Mesenchymal stem cell (in vitro differentiated cells and primary cell): ENCODE measurements at regions not wholly inside any gene's neighbourhood (a gene's known extent, or its start where the extent isn't known, plus 50 kb on each side); places are given as distances from the start of the nearest gene placed in this dataset.

Experiments used
- DNase-seq: peaks from one replicate; pipeline ENCODE4 v3.0.0-alpha.2; 2013
- H2AFZ ChIP-seq: one replicate; pipeline ENCODE4 v1.6.1; 2013; ENCODE audit warnings: low read depth, mild to moderate bottlenecking, control low read depth, inconsistent platforms, low read length, moderate library complexity
- H2AK5ac ChIP-seq: 2 replicates; pipeline ENCODE4 v1.6.1; 2013; ENCODE audit warnings: low read length, moderate library complexity, mild to moderate bottlenecking, inconsistent platforms; ENCODE audit not compliant: severe bottlenecking
- H2BK120ac ChIP-seq: one replicate; pipeline ENCODE4 v1.6.1; 2013; ENCODE audit warnings: low read depth, mild to moderate bottlenecking, inconsistent platforms, low read length, moderate library complexity
- H2BK12ac ChIP-seq, 2 experiments: one replicate each; pipeline ENCODE4 v1.6.1; 2013; ENCODE audit warnings: inconsistent platforms in 2 of 2, low read length in 2 of 2, mild to moderate bottlenecking in 2 of 2, moderate library complexity in 2 of 2, control low read depth in 1 of 2
- H2BK15ac ChIP-seq: one replicate; pipeline ENCODE4 v1.6.1; 2013; ENCODE audit warnings: mild to moderate bottlenecking, low read depth, inconsistent platforms; ENCODE audit not compliant: poor library complexity, severe bottlenecking
- H2BK5ac ChIP-seq: 2 replicates; pipeline ENCODE4 v1.6.1; 2013; ENCODE audit warnings: low read depth, mild to moderate bottlenecking, low read length, control low read depth, inconsistent platforms; ENCODE audit not compliant: poor library complexity, severe bottlenecking
- H3K14ac ChIP-seq, 2 experiments: one replicate each; pipeline ENCODE4 v1.6.1; 2013; ENCODE audit warnings: inconsistent platforms in 2 of 2, low read length in 2 of 2, control low read depth in 1 of 2, mild to moderate bottlenecking in 1 of 2, moderate library complexity in 1 of 2
- H3K18ac ChIP-seq, 2 experiments: one replicate each; pipeline ENCODE4 v1.6.1; 2013; ENCODE audit warnings: inconsistent platforms in 2 of 2, low read length in 2 of 2, control low read depth in 1 of 2, low read depth in 1 of 2, mild to moderate bottlenecking in 1 of 2
- H3K23ac ChIP-seq, 2 experiments: one replicate each; pipeline ENCODE4 v1.6.1; 2013; ENCODE audit warnings: inconsistent platforms in 2 of 2, low read length in 2 of 2, mild to moderate bottlenecking in 2 of 2, moderate library complexity in 2 of 2, control low read depth in 1 of 2
- H3K27ac ChIP-seq: 2 replicates; pipeline ENCODE4 v1.5.1; 2013; ENCODE audit warnings: mild to moderate bottlenecking, moderate library complexity, low read length, control low read depth, inconsistent platforms; ENCODE audit not compliant: poor library complexity, severe bottlenecking
- H3K27me3 ChIP-seq, 2 experiments: 2 replicates each; pipeline versions ENCODE4 v1.6.1 to v1.7.0; 2013; ENCODE audit warnings: low read length in 2 of 2, mild to moderate bottlenecking in 2 of 2, moderate library complexity in 2 of 2, control low read depth in 1 of 2, inconsistent platforms in 1 of 2; ENCODE audit not compliant: control insufficient read depth in 1 of 2, insufficient read depth in 1 of 2
- H3K36me3 ChIP-seq, 2 experiments: 2 replicates each; pipeline versions ENCODE4 v1.6.1 to v1.7.0; 2013; ENCODE audit warnings: low read length in 2 of 2, control low read depth in 1 of 2, inconsistent platforms in 1 of 2, low read depth in 1 of 2, mild to moderate bottlenecking in 1 of 2; ENCODE audit not compliant: insufficient read depth in 2 of 2, control insufficient read depth in 1 of 2
- H3K4ac ChIP-seq, 2 experiments: one replicate each; pipeline ENCODE4 v1.6.1; 2013; ENCODE audit warnings: inconsistent platforms in 2 of 2, low read length in 2 of 2, mild to moderate bottlenecking in 2 of 2, moderate library complexity in 2 of 2, control low read depth in 1 of 2, low read depth in 1 of 2
- H3K4me1 ChIP-seq: 2 replicates; pipeline ENCODE4 v1.6.1; 2013; ENCODE audit warnings: low read depth, low read length, control low read depth; ENCODE audit not compliant: control insufficient read depth, insufficient read depth
- H3K4me2 ChIP-seq: 2 replicates; pipeline ENCODE4 v1.6.1; 2013; ENCODE audit warnings: low read length, mild to moderate bottlenecking, inconsistent platforms; ENCODE audit not compliant: poor library complexity, severe bottlenecking
- H3K4me3 ChIP-seq, 2 experiments: 2 replicates each; pipeline versions ENCODE4 v1.5.1 to v1.7.0; 2013; ENCODE audit warnings: low read length in 2 of 2, mild to moderate bottlenecking in 2 of 2, control low read depth in 1 of 2, low read depth in 1 of 2; ENCODE audit not compliant: insufficient read depth in 1 of 2
- H3K79me1 ChIP-seq: replicated peaks from 2 replicates; pipeline ENCODE4 v1.6.1; 2013; ENCODE audit warnings: mild to moderate bottlenecking, control low read depth, low read length, inconsistent platforms; ENCODE audit not compliant: poor library complexity, severe bottlenecking
- H3K9ac ChIP-seq: 2 replicates; pipeline ENCODE4 v1.7.0; 2013; ENCODE audit warnings: mild to moderate bottlenecking, low read length, moderate library complexity
- H3K9me3 ChIP-seq: 2 replicates; pipeline ENCODE4 v1.7.0; 2013; ENCODE audit warnings: mild to moderate bottlenecking, low read length; ENCODE audit not compliant: control insufficient read depth
- H4K8ac ChIP-seq: one replicate; pipeline ENCODE4 v1.6.1; 2013; ENCODE audit warnings: inconsistent platforms, mild to moderate bottlenecking, low read length, moderate library complexity
- H4K91ac ChIP-seq: one replicate; pipeline ENCODE4 v1.6.1; 2013; ENCODE audit warnings: mild to moderate bottlenecking, low read length, inconsistent platforms
- WGBS: methylation state at CpG from one replicate; pipeline ENCODE4 v1.1.7; 2013; ENCODE audit warnings: mixed read lengths; 5-methylcytosine and 5-hydroxymethylcytosine counted together

DNA sequence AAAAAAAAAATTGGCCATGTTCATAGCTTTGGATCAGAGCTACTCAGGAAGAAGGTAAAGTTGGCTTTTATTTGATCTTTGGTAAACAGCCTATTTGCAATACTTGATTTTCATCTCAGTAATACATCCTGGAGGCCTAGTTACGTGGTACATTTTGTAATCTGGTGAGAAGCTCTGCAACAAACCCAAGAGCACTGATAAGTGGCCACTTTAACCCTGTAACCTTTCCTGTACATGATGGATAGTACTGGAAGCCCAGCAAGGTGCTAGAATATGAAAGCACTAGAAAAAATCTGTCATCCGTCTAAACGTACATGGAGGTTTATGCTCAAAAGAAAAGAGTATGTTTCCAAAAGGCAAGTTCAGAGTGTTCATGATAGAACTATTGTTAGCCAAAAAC is 88.3 kb upstream of the BMP2K start:
- Histone ChIP-seq H3K4me3 (no peak overlapping the region), H3K4me1 (no peaks in the 10 kb centered on the region), H3K4me2 (no peak overlapping the region), H2AK5ac (peak overlapping the region; percentile 77), H3K27me3 (no peaks in the 10 kb centered on the region), H2BK15ac (no peak overlapping the region), H3K79me1 (no peaks in the 10 kb centered on the region), H3K18ac (no peak overlapping the region), H3K14ac (no peak overlapping the region), H3K4ac (no peak overlapping the region), H2BK120ac (no peak overlapping the region), H3K9me3 (no peaks in the 10 kb centered on the region), H4K91ac (no peak overlapping the region), H2BK5ac (no peak overlapping the region), H3K27ac (no peak overlapping the region), H2AFZ (no peak overlapping the region), H3K9ac (no peak overlapping the region), H3K23ac (no peak overlapping the region), H2BK12ac (no peak overlapping the region), H4K8ac (no peak overlapping the region), H3K36me3 (no peaks in the 10 kb centered on the region)
- no peak for DNase-seq
- WGBS, result 87% methylated on average over 1 of the region's 3 CpGs

DNA sequence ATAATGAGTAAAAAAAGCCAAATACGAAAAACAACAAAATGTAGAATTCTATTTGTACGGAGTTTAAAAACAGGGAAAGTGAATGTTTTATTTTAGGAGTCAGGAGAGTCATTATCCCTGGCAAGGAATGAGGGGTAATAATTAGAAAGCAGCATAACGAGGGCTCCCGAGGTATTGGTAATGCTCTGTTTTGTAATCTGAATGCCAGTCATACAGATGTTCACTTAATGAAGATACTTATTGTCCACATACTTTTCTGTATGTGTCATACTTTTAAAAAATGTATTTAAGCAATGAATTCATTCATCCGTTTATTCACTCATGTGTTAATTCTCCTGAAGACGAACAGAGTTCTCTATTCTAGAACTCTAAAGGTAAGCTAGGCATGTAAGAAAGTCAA is 87.8 kb upstream of the BMP2K start:
- H2AK5ac ChIP-seq, result no peak overlapping the region
- 88% methylated on average over 4 of the region's 6 CpGs for WGBS
- H3K9me3 ChIP-seq, result no peaks in the 10 kb centered on the region
- H4K8ac ChIP-seq, result no peak overlapping the region
- no peak overlapping the region for H3K14ac ChIP-seq
- no peak overlapping the region for H3K23ac ChIP-seq
- H3K79me1 ChIP-seq, result no peaks in the 10 kb centered on the region
- no peak overlapping the region for H3K4me3 ChIP-seq
- H2BK120ac ChIP-seq, result no peak overlapping the region
- no peak overlapping the region for H3K18ac ChIP-seq
- H3K27me3 ChIP-seq, result no peaks in the 10 kb centered on the region
- H3K4me1 ChIP-seq, result no peaks in the 10 kb centered on the region
- H2AFZ ChIP-seq, result no peak overlapping the region
- no peak overlapping the region for H3K9ac ChIP-seq
- no peak for DNase-seq
- H3K4ac ChIP-seq, result no peak overlapping the region
- peak overlapping the region; percentile 69 for H3K27ac ChIP-seq
- no peaks in the 10 kb centered on the region for H3K36me3 ChIP-seq
- H2BK15ac ChIP-seq, result no peak overlapping the region
- H3K4me2 ChIP-seq, result no peak overlapping the region
- H2BK5ac ChIP-seq, result no peak overlapping the region
- no peak overlapping the region for H4K91ac ChIP-seq
- H2BK12ac ChIP-seq, result no peak overlapping the region

DNA sequence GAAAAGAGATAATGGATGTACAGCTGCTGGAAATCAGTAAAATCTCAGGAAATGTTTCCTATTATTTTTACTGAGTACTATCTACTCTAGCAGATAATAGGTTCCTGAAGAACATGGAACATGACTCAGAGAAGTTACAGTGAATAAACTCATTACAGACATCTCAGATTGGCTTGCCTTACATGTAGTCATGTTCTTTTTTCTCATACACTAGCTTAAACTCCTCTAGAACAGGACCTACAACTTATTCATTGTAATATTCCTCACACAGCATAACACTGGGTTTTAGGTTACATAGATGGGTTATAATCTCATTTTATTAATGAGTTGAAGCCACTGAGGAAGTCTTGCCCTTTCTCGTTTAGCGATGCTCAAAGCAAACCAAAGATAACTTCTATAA is 86.9 kb upstream of the BMP2K start:
- no peak overlapping the region for H3K4me3 ChIP-seq
- H3K79me1 ChIP-seq, result no peaks in the 10 kb centered on the region
- no peak overlapping the region for H2AK5ac ChIP-seq
- no peak overlapping the region for H2BK15ac ChIP-seq
- H3K27me3 ChIP-seq, result no peaks in the 10 kb centered on the region
- H3K4me2 ChIP-seq, result no peak overlapping the region
- no peak overlapping the region for H3K27ac ChIP-seq
- H3K18ac ChIP-seq, result no peak overlapping the region
- H3K9me3 ChIP-seq, result no peaks in the 10 kb centered on the region
- no peak for DNase-seq
- H4K91ac ChIP-seq, result no peak overlapping the region
- no peak overlapping the region for H2BK5ac ChIP-seq
- H3K14ac ChIP-seq, result no peak overlapping the region
- H3K4ac ChIP-seq, result no peak overlapping the region
- WGBS, result 100% methylated on average over 2 of the region's 2 CpGs
- no peak overlapping the region for H3K9ac ChIP-seq
- H2BK12ac ChIP-seq, result no peak overlapping the region
- H2BK120ac ChIP-seq, result no peak overlapping the region
- no peaks in the 10 kb centered on the region for H3K36me3 ChIP-seq
- no peak overlapping the region for H4K8ac ChIP-seq
- H3K4me1 ChIP-seq, result no peaks in the 10 kb centered on the region
- no peak overlapping the region for H2AFZ ChIP-seq
- no peak overlapping the region for H3K23ac ChIP-seq

DNA sequence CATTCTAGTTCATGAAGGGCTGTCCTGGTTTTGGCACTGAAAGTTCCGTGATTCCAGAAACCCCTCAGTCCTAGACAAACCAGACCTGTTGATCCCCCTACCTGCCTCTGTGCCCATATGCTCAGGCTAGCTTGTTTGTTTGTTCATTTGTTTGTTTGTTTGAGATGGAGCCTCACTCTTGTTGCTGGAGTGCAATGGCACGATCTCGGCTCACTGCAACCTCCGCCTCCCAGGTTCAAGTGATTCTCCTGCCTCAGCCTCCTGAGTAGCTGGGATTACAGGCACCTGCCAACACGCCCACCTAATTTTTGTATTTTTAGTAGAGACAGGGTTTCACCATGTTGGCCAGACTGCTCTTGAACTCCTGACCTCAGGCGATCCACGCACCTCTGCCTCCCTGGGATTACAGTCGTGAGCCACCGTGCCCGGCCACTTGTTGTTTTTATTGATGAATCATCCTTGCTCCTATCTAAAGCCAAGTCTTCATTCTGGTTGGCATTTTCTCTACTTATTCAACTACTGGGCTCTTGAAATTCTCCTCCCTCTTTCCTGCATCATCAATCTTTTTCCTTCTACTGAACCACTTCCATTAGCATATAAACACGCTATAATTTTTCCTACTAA is 86.3 kb upstream of the BMP2K start:
- Histone ChIP-seq H3K18ac (no peak overlapping the region), H4K91ac (no peak overlapping the region), H3K36me3 (no peaks in the 10 kb centered on the region), H3K23ac (no peak overlapping the region), H3K4me1 (no peaks in the 10 kb centered on the region), H3K14ac (no peak overlapping the region), H2AFZ (no peak overlapping the region), H2AK5ac (no peak overlapping the region), H2BK120ac (no peak overlapping the region), H3K79me1 (no peaks in the 10 kb centered on the region), H3K4ac (no peak overlapping the region), H3K27me3 (no peaks in the 10 kb centered on the region), H2BK12ac (no peak overlapping the region), H3K4me2 (no peak overlapping the region), H3K4me3 (no peak overlapping the region), H2BK15ac (no peak overlapping the region), H3K9ac (no peak overlapping the region), H3K9me3 (no peaks in the 10 kb centered on the region), H4K8ac (no peak overlapping the region), H2BK5ac (no peak overlapping the region), H3K27ac (no peak overlapping the region)
- WGBS, result 89% methylated on average over 11 of the region's 11 CpGs
- DNase-seq, result no peak
